HCT116 (cell line): ENCODE measurements at regions not wholly inside any gene's neighbourhood (a gene's known extent, or its start where the extent isn't known, plus 50 kb on each side); places are given as distances from the start of the nearest gene placed in this dataset.

Source experiments
- ATAC-seq: fragments of 200-7000 bp; cut with Tn5 transposase; 2 replicates; pipeline ENCODE4 v1.9.1; 2020; ENCODE audit warnings: mild to moderate bottlenecking, moderate library complexity
- BruUV-seq: library from RNA; stranded (reverse); fragments of 400-500 nt; replicated peaks from 2 replicates; lab custom pipeline; 2021; lab: Mats Ljungman, UMichigan
- CTCF ChIA-PET: fragments of 300-600 bp; sonication (Branson Sonifier 250); formaldehyde crosslinking; loops from one replicate; lab custom pipeline; 2021; ENCODE audit warnings: antibody characterized with exemption; lab: Charles Lee
- POLR2A ChIA-PET: fragments of 300-600, 350-600 bp; sonication (Branson Sonifier 250); formaldehyde crosslinking; loops from one replicate; lab custom pipeline; 2021; ENCODE audit warnings: antibody characterized with exemption; lab: Charles Lee
- RAD21 ChIA-PET, 2 experiments: fragments of 300-600 bp; sonication (Branson Sonifier 250); formaldehyde crosslinking; loops; one replicate each; lab custom pipeline; 2023; ENCODE audit warnings: low total read pairs in 2 of 2; ENCODE audit not compliant: uncharacterized antibody in 2 of 2, unreplicated experiment in 2 of 2, low non-redundant PET in 1 of 2; lab: Charles Lee
- DNase-seq: peaks from one replicate; pipeline ENCODE4 v3.0.0-alpha.2; 2010; ENCODE audit warnings: low read depth, low spot score
- H2AFZ ChIP-seq: fragments of 200-600 bp; shearing (Covaris generic), sonication (generic); 2 replicates; pipeline ENCODE4 v1.6.1; 2017; ENCODE audit warnings: low read depth, mixed run types, mixed read lengths, antibody characterized with exemption, low read length; ENCODE audit not compliant: poor library complexity, severe bottlenecking
- H3K27ac ChIP-seq: 2 replicates; pipeline ENCODE4 v1.5.1; 2012; ENCODE audit warnings: low read depth, low read length
- H3K27me3 ChIP-seq: fragments of 200-600 bp; sonication (generic); 2 replicates; pipeline ENCODE4 v1.6.1; 2016; ENCODE audit warnings: mixed run types, low read length, mixed read lengths; ENCODE audit not compliant: insufficient read depth
- H3K36me3 ChIP-seq, 2 experiments: fragments of 200-500 bp in 1 of 2; fragments of 200-600 bp in 1 of 2; sonication (Bioruptor generic) in 1 of 2; sonication (generic) in 1 of 2; 2 replicates each; pipeline versions ENCODE4 v1.5.1 to v1.6.1; 2014 to 2016; ENCODE audit warnings: low read length in 2 of 2, inconsistent platforms in 1 of 2, mixed read lengths in 1 of 2, mixed run types in 1 of 2; ENCODE audit not compliant: insufficient read depth in 2 of 2, control insufficient read depth in 1 of 2
- H3K4me1 ChIP-seq, 2 experiments: fragments of 200-600 bp in 1 of 2; sonication (generic) in 1 of 2; 2 replicates each; pipeline versions ENCODE4 v1.5.1 to v1.6.1; 2012 to 2017; ENCODE audit warnings: low read length in 2 of 2, inconsistent platforms in 1 of 2, mild to moderate bottlenecking in 1 of 2, mixed read lengths in 1 of 2, mixed run types in 1 of 2, moderate library complexity in 1 of 2; ENCODE audit not compliant: insufficient read depth in 2 of 2, control insufficient read depth in 1 of 2
- H3K4me2 ChIP-seq: fragments of 200-600 bp; sonication (generic); 2 replicates; pipeline ENCODE4 v1.6.1; 2017; ENCODE audit warnings: mixed run types, low read length, mixed read lengths
- H3K4me3 ChIP-seq, 2 experiments: fragments of 200-600 bp in 1 of 2; sonication (generic) in 1 of 2; replicated peaks in 1 of 2; 2 replicates each; pipeline ENCODE4 v1.5.1; 2011 to 2016; ENCODE audit warnings: low read length in 2 of 2, control low read depth in 1 of 2, low read depth in 1 of 2, mild to moderate bottlenecking in 1 of 2, mixed read lengths in 1 of 2, mixed run types in 1 of 2
- H3K79me2 ChIP-seq: fragments of 200-600 bp; sonication (generic); 2 replicates; pipeline ENCODE4 v1.6.1; 2017; ENCODE audit warnings: mild to moderate bottlenecking, mixed run types, low read length, moderate library complexity, mixed read lengths; ENCODE audit not compliant: insufficient read depth
- H3K9ac ChIP-seq: fragments of 200-600 bp; sonication (generic); 2 replicates; pipeline ENCODE4 v1.6.1; 2016; ENCODE audit warnings: low read length, mixed read lengths
- H3K9me2 ChIP-seq: fragments of 200-600 bp; sonication (generic), shearing (Covaris generic); 2 replicates; pipeline ENCODE4 v1.6.1; 2017; ENCODE audit warnings: mixed run types, mild to moderate bottlenecking, moderate library complexity; ENCODE audit not compliant: insufficient read depth
- H3K9me3 ChIP-seq, 2 experiments: fragments of 200-500 bp in 1 of 2; fragments of 200-600 bp in 1 of 2; sonication (Bioruptor generic) in 1 of 2; sonication (generic) in 1 of 2; 2 replicates each; pipeline ENCODE4 v1.6.1; 2014 to 2017; ENCODE audit warnings: low read length in 2 of 2, mixed read lengths in 2 of 2, inconsistent platforms in 1 of 2, low read depth in 1 of 2, mild to moderate bottlenecking in 1 of 2, mixed run types in 1 of 2, moderate library complexity in 1 of 2; ENCODE audit not compliant: control insufficient read depth in 1 of 2, insufficient read depth in 1 of 2
- H4K20me1 ChIP-seq: fragments of 200-600 bp; sonication (generic), shearing (Covaris generic); 2 replicates; pipeline ENCODE4 v1.6.1; 2017; ENCODE audit warnings: mixed run types, mild to moderate bottlenecking, moderate library complexity; ENCODE audit not compliant: insufficient read depth
- CBX3 ChIP-seq: IDR thresholded peaks from 2 replicates; pipeline ENCODE4 v1.6.1; 2012; ENCODE audit warnings: low read depth
- EGR1 ChIP-seq: IDR thresholded peaks from 2 replicates; pipeline ENCODE4 v1.6.1; 2012; ENCODE audit warnings: low read depth
- EZH2 ChIP-seq: fragments of 200-600 bp; sonication (generic); IDR thresholded peaks from 2 replicates; pipeline ENCODE4 v1.6.1; 2017; ENCODE audit warnings: antibody characterized with exemption, mixed run types
- FOSL1 ChIP-seq: IDR thresholded peaks from 2 replicates; pipeline ENCODE4 v1.6.1; 2012; ENCODE audit warnings: low read depth
- JUND ChIP-seq: IDR thresholded peaks from 2 replicates; pipeline ENCODE4 v1.6.1; 2012
- POLR2AphosphoS5 ChIP-seq: IDR thresholded peaks from 2 replicates; pipeline ENCODE4 v1.6.1; 2011; ENCODE audit warnings: mild to moderate bottlenecking, low read depth, low read length, moderate library complexity
- RAD21 ChIP-seq: IDR thresholded peaks from 2 replicates; pipeline ENCODE4 v1.6.1; 2012; ENCODE audit warnings: low read depth, mild to moderate bottlenecking
- SIN3A ChIP-seq: IDR thresholded peaks from 2 replicates; pipeline ENCODE4 v1.6.1; 2012; ENCODE audit warnings: low read depth
- SP1 ChIP-seq: IDR thresholded peaks from 2 replicates; pipeline ENCODE4 v1.6.1; 2012; ENCODE audit warnings: low read depth
- SRF ChIP-seq: IDR thresholded peaks from 2 replicates; pipeline ENCODE4 v1.6.1; 2012; ENCODE audit warnings: low read depth
- TCF7L2 ChIP-seq: IDR thresholded peaks from 2 replicates; pipeline ENCODE4 v1.7.0; 2011; ENCODE audit warnings: borderline replicate concordance, inconsistent platforms; ENCODE audit not compliant: insufficient read depth, insufficient read length; ENCODE audit errors: extremely low read depth
- YY1 ChIP-seq: IDR thresholded peaks from 2 replicates; pipeline ENCODE4 v1.6.1; 2011; ENCODE audit warnings: low read length, low read depth, moderate library complexity, mild to moderate bottlenecking; ENCODE audit not compliant: insufficient replicate concordance; ENCODE audit errors: extremely low read depth
- ZNF274 ChIP-seq: fragments of 200-500 bp; sonication (Bioruptor generic); IDR thresholded peaks from 2 replicates; pipeline ENCODE4 v1.6.1; 2014; ENCODE audit warnings: mild to moderate bottlenecking, low read depth, low read length, inconsistent platforms
- intact Hi-C: fragments of 100-400 bp; cut with micrococcal nuclease; formaldehyde crosslinking; loops from 2 replicates; pipeline ENCODE4 v1.10.0; 2022
- TF ChIP-seq, protein P1 (sequence below): IDR thresholded peaks from 2 replicates; pipeline ENCODE4 v1.6.1; 2011; ENCODE audit warnings: mild to moderate bottlenecking, low read length, moderate library complexity; ENCODE audit not compliant: insufficient replicate concordance; ENCODE audit errors: extremely low read depth
- TF ChIP-seq, protein P2 (sequence below): IDR thresholded peaks from 2 replicates; pipeline ENCODE4 v1.6.1; 2012

DNA sequence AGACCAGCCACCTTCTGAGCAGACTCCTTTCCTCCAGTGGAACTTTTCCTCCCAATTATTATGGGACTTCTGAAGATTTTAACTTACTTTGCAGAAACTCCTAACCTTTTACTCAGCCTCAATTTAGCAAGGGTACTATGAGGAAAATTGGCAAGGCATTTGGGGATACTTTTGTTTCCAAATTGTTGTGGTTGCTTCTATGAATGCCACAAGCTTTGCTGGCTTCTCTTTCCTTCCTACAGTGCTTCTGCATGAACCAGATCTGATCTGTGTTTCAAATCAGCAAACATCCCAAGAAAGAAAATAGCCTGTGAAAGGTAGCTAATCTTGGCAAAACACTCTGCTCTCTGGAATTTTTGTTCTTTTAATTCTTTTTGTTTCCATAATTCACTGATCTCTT, 57.3 kb upstream of the TAF11L2 start:
- Histone ChIP-seq H3K9ac (no peak overlapping the region), H3K4me2 (no peak overlapping the region), H3K9me3 (no peaks in the 10 kb centered on the region; a peak in 1 of 4 replicates), H4K20me1 (no peaks in the 10 kb centered on the region), H3K36me3 (no peaks in the 10 kb centered on the region), H3K4me3 (no peak overlapping the region), H3K27me3 (no peaks in the 10 kb centered on the region), H3K27ac (no peak overlapping the region), H2AFZ (no peak overlapping the region), H3K9me2 (no peaks in the 10 kb centered on the region), H3K4me1 (no peaks in the 10 kb centered on the region), H3K79me2 (no peaks in the 10 kb centered on the region)
- ChIA-PET CTCF (no interaction called here), RAD21 (no interaction called here), POLR2A (no interaction called here)
- intact Hi-C loops = no loop called here
- BruUV-seq = no TSS peak
- DNase-seq (no peak), ATAC-seq (no peak)
- TF ChIP-seq SP1 (no peak), JUND (no peak), TCF7L2 (no peak), SRF (no peak), RAD21 (no peak), ZNF274 (no peak), FOSL1 (no peak), CBX3 (no peak), POLR2AphosphoS5 (no peak), SIN3A (no peak), YY1 (no peak), EZH2 (no peak), EGR1 (no peak)
- TF ChIP-seq, protein P1, sequence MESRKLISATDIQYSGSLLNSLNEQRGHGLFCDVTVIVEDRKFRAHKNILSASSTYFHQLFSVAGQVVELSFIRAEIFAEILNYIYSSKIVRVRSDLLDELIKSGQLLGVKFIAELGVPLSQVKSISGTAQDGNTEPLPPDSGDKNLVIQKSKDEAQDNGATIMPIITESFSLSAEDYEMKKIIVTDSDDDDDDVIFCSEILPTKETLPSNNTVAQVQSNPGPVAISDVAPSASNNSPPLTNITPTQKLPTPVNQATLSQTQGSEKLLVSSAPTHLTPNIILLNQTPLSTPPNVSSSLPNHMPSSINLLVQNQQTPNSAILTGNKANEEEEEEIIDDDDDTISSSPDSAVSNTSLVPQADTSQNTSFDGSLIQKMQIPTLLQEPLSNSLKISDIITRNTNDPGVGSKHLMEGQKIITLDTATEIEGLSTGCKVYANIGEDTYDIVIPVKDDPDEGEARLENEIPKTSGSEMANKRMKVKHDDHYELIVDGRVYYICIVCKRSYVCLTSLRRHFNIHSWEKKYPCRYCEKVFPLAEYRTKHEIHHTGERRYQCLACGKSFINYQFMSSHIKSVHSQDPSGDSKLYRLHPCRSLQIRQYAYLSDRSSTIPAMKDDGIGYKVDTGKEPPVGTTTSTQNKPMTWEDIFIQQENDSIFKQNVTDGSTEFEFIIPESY = no peak
- TF ChIP-seq, protein P2, sequence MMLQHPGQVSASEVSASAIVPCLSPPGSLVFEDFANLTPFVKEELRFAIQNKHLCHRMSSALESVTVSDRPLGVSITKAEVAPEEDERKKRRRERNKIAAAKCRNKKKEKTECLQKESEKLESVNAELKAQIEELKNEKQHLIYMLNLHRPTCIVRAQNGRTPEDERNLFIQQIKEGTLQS = no peak
